Tibial nerve (tissue), 4 donors: ENCODE measurements at regions not wholly inside any gene's neighbourhood (a gene's known extent, or its start where the extent isn't known, plus 50 kb on each side); places are given as distances from the start of the nearest gene placed in this dataset.

Experiments
- DNase-seq, 2 donors: peaks; one replicate each; pipeline ENCODE4 v3.0.0-alpha.2; 2019; ENCODE audit warnings: low spot score in 2 of 2
- H3K27ac ChIP-seq, 4 donors: fragments of 200-600 bp; sonication (generic) in 3 of 4; one replicate each; pipeline ENCODE4 v1.5.1; 2017 to 2019; ENCODE audit warnings: mild to moderate bottlenecking in 1 of 4
- H3K27me3 ChIP-seq, 2 donors: fragments of 200-600 bp; sonication (generic) in 1 of 2; one replicate each; pipeline versions ENCODE4 v1.5.1 to v1.6.0; 2017 to 2019
- H3K36me3 ChIP-seq, 3 donors: fragments of 200-600 bp; sonication (generic); one replicate each; pipeline ENCODE4 v1.5.1; 2018 to 2019
- H3K4me1 ChIP-seq, 4 donors: fragments of 200-600 bp; sonication (generic) in 3 of 4; one replicate each; pipeline ENCODE4 v1.5.1; 2017 to 2019
- H3K4me3 ChIP-seq, 4 donors: fragments of 200-600 bp; sonication (generic) in 3 of 4; one replicate each; pipeline ENCODE4 v1.5.1; 2017 to 2019; ENCODE audit warnings: mild to moderate bottlenecking in 1 of 4, moderate library complexity in 1 of 4
- H3K9me3 ChIP-seq, 4 donors: fragments of 200-600 bp; sonication (generic) in 3 of 4; one replicate each; pipeline ENCODE4 v1.5.1; 2017 to 2019
- CTCF ChIP-seq, 5 experiments: fragments of 200-600 bp in 3 of 5; fragments of 450-650 bp in 2 of 5; sonication (generic) in 3 of 5; IDR thresholded peaks; one replicate each; pipeline ENCODE4 v1.5.1; 2016 to 2019; ENCODE audit warnings: antibody characterized with exemption in 5 of 5, mild to moderate bottlenecking in 3 of 5, moderate library complexity in 2 of 5
- EP300 ChIP-seq, 2 donors: sonication (generic); formaldehyde crosslinking; IDR thresholded peaks; one replicate each; pipeline ENCODE4 v1.6.1; 2017; ENCODE audit warnings: antibody characterized with exemption in 2 of 2, mild to moderate bottlenecking in 1 of 2
- POLR2A ChIP-seq, 2 donors: fragments of 450-650 bp; IDR thresholded peaks; one replicate each; pipeline ENCODE4 v1.6.1; 2017; ENCODE audit warnings: antibody characterized with exemption in 2 of 2, mild to moderate bottlenecking in 2 of 2, moderate library complexity in 2 of 2
- WGBS, 2 donors: methylation state at CpG; one replicate each; pipeline ENCODE4 v1.1.5; 2018; 5-methylcytosine and 5-hydroxymethylcytosine counted together

DNA sequence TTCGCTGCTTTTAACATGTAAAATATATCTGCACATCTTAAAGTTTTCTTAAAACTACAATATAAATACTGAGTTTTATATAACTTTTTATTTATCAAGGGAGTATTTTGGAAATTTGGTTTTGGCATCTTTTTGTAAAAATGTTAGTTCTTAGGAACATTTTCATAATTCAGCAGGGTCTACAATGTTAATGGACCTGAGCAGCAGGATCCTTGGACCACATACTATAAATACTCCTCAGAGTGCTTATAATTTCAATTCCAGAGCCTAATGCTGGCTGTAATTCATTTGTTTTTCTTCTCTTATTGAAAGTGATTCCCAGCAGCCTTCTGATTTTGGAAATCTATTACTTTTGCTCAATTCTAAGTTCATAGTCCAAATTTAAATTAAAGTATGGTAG is 1216.2 kb downstream of the MAT2B start:
- whole genome bisulfite sequencing, 2 donors = 72 to 73% methylated on average over 1 of the region's 1 CpG
- DNase-seq = no peak
- Histone ChIP-seq H3K27me3 (no peaks in the 10 kb centered on the region), H3K4me3 (no peak overlapping the region), H3K27ac (no peak overlapping the region), H3K36me3 (no peaks in the 10 kb centered on the region), H3K9me3 (no peaks in the 10 kb centered on the region), H3K4me1 (no peaks in the 10 kb centered on the region)
- TF ChIP-seq CTCF (IDR thresholded peaks at IDR 0.05) (no peak), POLR2A (IDR thresholded peaks at IDR 0.05) (no peak), EP300 (IDR thresholded peaks at IDR 0.05) (no peak)

DNA sequence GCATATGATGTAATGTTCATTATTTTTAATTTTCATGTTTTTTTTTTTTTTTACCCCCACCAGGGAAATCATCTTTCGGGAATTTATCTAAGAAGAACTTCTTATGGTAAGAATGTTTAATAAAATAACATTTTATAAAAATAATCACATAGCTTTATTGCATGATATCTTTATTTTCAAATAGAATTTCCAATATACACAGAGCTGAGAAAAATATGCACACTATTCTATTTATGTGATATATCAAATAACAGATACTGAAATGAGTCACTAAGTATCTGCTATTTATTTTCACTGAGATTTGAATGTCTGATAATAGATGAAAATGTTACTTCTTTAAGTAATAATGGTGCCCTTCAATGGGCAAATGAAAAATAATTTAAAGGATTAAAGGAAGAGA is 1217.3 kb downstream of the MAT2B start:
- Histone ChIP-seq H3K4me1 (no peaks in the 10 kb centered on the region), H3K9me3 (no peaks in the 10 kb centered on the region), H3K27ac (no peak overlapping the region), H3K27me3 (no peaks in the 10 kb centered on the region), H3K36me3 (no peaks in the 10 kb centered on the region), H3K4me3 (no peak overlapping the region)
- TF ChIP-seq POLR2A (IDR thresholded peaks at IDR 0.05) (no peak), EP300 (IDR thresholded peaks at IDR 0.05) (no peak), CTCF (IDR thresholded peaks at IDR 0.05) (no peak)
- 73 to 74% methylated on average over 1 of the region's 1 CpG for WGBS, 2 donors
- DNase-seq = no peak

DNA sequence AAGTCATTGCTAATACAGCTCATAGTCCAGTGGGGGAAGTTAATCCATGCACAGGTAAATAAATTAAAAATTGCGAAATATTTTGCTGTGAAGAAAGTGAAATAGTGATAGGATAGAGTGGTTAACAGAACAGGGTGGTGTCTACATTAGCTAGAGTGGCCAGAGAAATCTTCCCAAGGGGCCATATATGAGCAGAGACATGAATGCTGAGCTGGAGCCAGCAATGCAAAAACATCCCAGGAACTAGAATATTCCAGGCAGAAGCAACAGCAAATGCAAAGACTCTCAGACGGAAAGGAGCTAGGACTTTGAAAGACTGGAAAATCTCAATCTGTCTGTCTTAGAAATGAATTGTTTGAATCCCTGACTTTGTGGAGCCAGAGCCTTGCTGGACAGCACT is 1221.6 kb downstream of the MAT2B start:
- Histone ChIP-seq H3K27ac (no peak overlapping the region), H3K9me3 (no peaks in the 10 kb centered on the region), H3K4me3 (no peak overlapping the region), H3K36me3 (no peaks in the 10 kb centered on the region), H3K4me1 (no peaks in the 10 kb centered on the region), H3K27me3 (no peaks in the 10 kb centered on the region)
- no peak for DNase-seq
- 79 to 80% methylated on average over 2 of the region's 2 CpGs for WGBS, 2 donors
- TF ChIP-seq CTCF (IDR thresholded peaks at IDR 0.05) (no peak), EP300 (IDR thresholded peaks at IDR 0.05) (no peak), POLR2A (IDR thresholded peaks at IDR 0.05) (no peak)

GRCh38 chr5:164728733-164729132 is 1223.3 kb downstream of the MAT2B start:
- TF ChIP-seq EP300 (IDR thresholded peaks at IDR 0.05) (no peak), CTCF (IDR thresholded peaks at IDR 0.05) (no peak), POLR2A (IDR thresholded peaks at IDR 0.05) (no peak)
- peaks cover 0 to 3% (median 0%) of the 10 kb centered on the region in 4 donors for H3K9me3 ChIP-seq
- H3K27me3 ChIP-seq = no peaks in the 10 kb centered on the region
- WGBS, 2 donors = 83 to 92% methylated on average over 3 of the region's 3 CpGs
- H3K4me3 ChIP-seq = no peak overlapping the region
- no peaks in the 10 kb centered on the region for H3K36me3 ChIP-seq
- DNase-seq = no peak
- H3K4me1 ChIP-seq = no peaks in the 10 kb centered on the region
- no peak overlapping the region for H3K27ac ChIP-seq

DNA sequence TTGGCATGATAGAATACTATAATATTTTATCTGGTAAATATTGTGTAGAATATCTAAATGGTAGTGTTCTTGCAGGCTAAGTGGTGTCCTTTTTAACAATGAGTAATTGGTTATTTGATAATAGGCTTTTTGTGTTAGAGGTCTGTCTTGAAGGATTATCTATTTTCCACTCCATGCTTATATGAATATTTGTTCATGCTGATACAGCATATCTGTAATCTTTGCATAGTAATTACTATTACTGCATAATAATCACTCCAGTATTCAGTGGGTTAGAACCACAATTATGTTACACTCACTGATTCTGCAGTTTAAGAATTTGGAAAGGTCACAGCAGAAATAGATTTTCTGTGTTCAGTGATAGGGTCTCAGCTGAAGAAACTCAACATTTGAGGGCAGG is 1229.9 kb downstream of the MAT2B start:
- no peaks in the 10 kb centered on the region for H3K27me3 ChIP-seq
- H3K9me3 ChIP-seq = peaks cover 0 to 8% (median 0%) of the 10 kb centered on the region in 4 donors
- no peaks in the 10 kb centered on the region for H3K36me3 ChIP-seq
- no peak overlapping the region for H3K27ac ChIP-seq
- DNase-seq = no peak
- TF ChIP-seq CTCF (IDR thresholded peaks at IDR 0.05) (no peak), EP300 (IDR thresholded peaks at IDR 0.05) (no peak)
- no peaks in the 10 kb centered on the region for H3K4me1 ChIP-seq
- H3K4me3 ChIP-seq = no peak overlapping the region
